PC-3 (cell line): ENCODE measurements at regions not wholly inside any gene's neighbourhood (a gene's known extent, or its start where the extent isn't known, plus 50 kb on each side); places are given as distances from the start of the nearest gene placed in this dataset.

ENCODE experiments used
- ATAC-seq: fragments of 200-7000 bp; cut with Tn5 transposase; 2 replicates; pipeline ENCODE4 v1.9.1; 2020; ENCODE audit warnings: mild to moderate bottlenecking, moderate library complexity
- BruUV-seq: library from RNA; stranded (reverse); fragments of 400-500 nt; replicated peaks from 2 replicates; lab custom pipeline; 2021; lab: Mats Ljungman, UMichigan
- CTCF ChIA-PET: fragments of 300-600 bp; sonication (Branson Sonifier 250); formaldehyde crosslinking; loops from one replicate; lab custom pipeline; 2022; ENCODE audit warnings: antibody characterized with exemption; lab: Charles Lee
- POLR2A ChIA-PET: fragments of 300-600 bp; sonication (Branson Sonifier 250); formaldehyde crosslinking; loops from one replicate; lab custom pipeline; 2022; ENCODE audit warnings: antibody characterized with exemption; ENCODE audit not compliant: unreplicated experiment; lab: Charles Lee
- DNase-seq: peaks from one replicate; pipeline ENCODE4 v3.0.0-alpha.2; 2015
- H2AFZ ChIP-seq: fragments of 300-600 bp; sonication (generic); 2 replicates; pipeline ENCODE4 v1.6.0; 2016; ENCODE audit warnings: antibody characterized with exemption, low read length
- H3F3A ChIP-seq: fragments of 300-600 bp; sonication (generic); one replicate; pipeline ENCODE4 v1.6.0; 2017; ENCODE audit warnings: antibody characterized with exemption, low read length, control low read depth, mild to moderate bottlenecking; ENCODE audit not compliant: unreplicated experiment
- H3K27ac ChIP-seq: fragments of 300-600 bp; sonication (generic); 2 replicates; pipeline ENCODE4 v1.5.1; 2016; ENCODE audit warnings: mild to moderate bottlenecking, low read length
- H3K27me3 ChIP-seq: fragments of 300-600 bp; sonication (generic); 2 replicates; pipeline ENCODE4 v1.6.1; 2016; ENCODE audit warnings: low read length, mixed read lengths
- H3K36me3 ChIP-seq: fragments of 300-600 bp; sonication (generic); 2 replicates; pipeline ENCODE4 v1.6.1; 2016; ENCODE audit warnings: low read depth, mixed run types, low read length, mixed read lengths
- H3K4me1 ChIP-seq: fragments of 300-600 bp; sonication (generic); 2 replicates; pipeline ENCODE4 v1.5.1; 2016; ENCODE audit warnings: low read length; ENCODE audit not compliant: insufficient read depth
- H3K4me2 ChIP-seq: fragments of 300-600 bp; sonication (generic); 2 replicates; pipeline ENCODE4 v1.6.0; 2016; ENCODE audit warnings: low read length
- H3K4me3 ChIP-seq: fragments of 300-600 bp; sonication (generic); 2 replicates; pipeline ENCODE4 v1.5.1; 2016; ENCODE audit warnings: mild to moderate bottlenecking, low read length, mixed read lengths
- H3K79me2 ChIP-seq: fragments of 300-600 bp; sonication (generic); 2 replicates; pipeline ENCODE4 v1.6.1; 2017; ENCODE audit warnings: low read length, mixed read lengths
- H3K9ac ChIP-seq: fragments of 300-600 bp; sonication (generic); 2 replicates; pipeline ENCODE4 v1.6.0; 2016; ENCODE audit warnings: mild to moderate bottlenecking, low read length
- H3K9me2 ChIP-seq: fragments of 300-600 bp; sonication (generic); replicated peaks from 2 replicates; pipeline ENCODE4 v1.6.1; 2016; ENCODE audit warnings: mixed run types, low read length, mixed read lengths
- H3K9me3 ChIP-seq: fragments of 300-600 bp; sonication (generic); 2 replicates; pipeline ENCODE4 v1.6.1; 2016; ENCODE audit warnings: low read length, mixed read lengths
- H4K20me1 ChIP-seq: fragments of 300-600 bp; sonication (generic); 2 replicates; pipeline ENCODE4 v1.6.1; 2016; ENCODE audit warnings: low read length, mixed read lengths
- CTCF ChIP-seq: fragments of 300-600 bp; sonication (generic); conservative IDR thresholded peaks from 2 replicates; pipeline ENCODE4 v1.5.1; 2017; ENCODE audit warnings: antibody characterized with exemption, low read depth, mild to moderate bottlenecking, low read length
- EZH2 ChIP-seq: fragments of 300-600 bp; sonication (generic); IDR thresholded peaks from one replicate; pipeline ENCODE4 v1.6.1; 2017; ENCODE audit warnings: antibody characterized with exemption, mild to moderate bottlenecking, low read length; ENCODE audit not compliant: unreplicated experiment
- EZH2phosphoT487 ChIP-seq: fragments of 300-600 bp; sonication (generic); IDR thresholded peaks from 2 replicates; pipeline ENCODE4 v1.6.1; 2018; ENCODE audit warnings: mild to moderate bottlenecking, antibody characterized with exemption, low read length, borderline replicate concordance
- intact Hi-C: fragments of 100-400 bp; cut with micrococcal nuclease; formaldehyde crosslinking; loops from 2 replicates; pipeline ENCODE4 v1.9.0; 2023

DNA sequence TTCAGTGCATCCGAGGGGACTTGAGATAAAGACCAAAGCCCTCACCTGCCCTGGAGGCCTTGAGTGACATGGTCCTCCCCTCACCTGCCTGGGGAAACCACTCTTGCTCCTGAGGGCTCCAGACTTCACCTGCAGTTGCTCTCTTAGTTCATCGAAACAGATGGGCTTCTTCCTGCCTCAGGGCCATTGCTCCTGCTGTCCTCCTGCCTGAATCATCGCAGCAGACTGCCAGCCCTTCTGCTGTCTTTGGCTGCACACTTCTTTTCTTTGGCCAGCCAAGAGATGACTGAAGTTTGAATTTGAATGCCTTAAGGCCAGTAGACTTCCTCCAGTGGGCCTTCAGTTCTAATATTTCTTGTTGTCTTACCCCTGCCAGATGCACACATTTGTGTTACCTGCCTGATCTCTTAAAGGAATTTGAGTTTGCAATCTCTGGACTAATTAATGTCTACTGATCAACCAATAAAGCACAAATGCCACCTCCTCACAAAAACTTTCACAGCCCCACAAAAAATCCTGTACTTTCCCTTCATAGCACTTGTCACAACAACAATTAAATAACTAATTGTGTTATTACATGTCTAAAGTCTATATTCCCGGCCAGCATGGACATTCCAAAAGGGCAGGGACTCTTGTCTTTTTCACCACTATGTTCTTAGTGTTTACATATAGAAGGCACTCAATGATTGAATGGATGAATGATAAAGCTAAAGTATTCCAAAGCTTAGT lies 56.7 kb upstream of the SGK1 start:
- H3K27ac ChIP-seq: no peak overlapping the region
- POLR2A ChIA-PET: no interaction called here

DNA sequence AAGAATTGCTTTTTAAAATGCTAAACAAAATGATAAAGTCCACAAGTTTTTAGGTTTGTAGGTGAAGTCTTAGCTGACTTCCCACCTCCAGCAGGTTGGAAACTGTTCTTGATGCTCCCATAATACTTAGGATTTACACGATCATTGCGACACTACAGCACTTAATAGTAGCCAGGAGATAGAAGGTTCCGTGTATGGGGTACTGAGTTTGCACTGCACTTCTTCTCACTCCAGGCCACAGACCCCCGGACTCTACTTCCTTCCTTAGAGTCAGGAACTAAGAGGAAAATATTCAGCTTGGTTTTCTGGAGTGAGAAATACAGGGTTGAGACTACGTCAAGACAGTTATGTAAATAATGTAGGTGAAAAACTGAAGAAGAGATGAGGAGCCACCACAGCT lies 56.1 kb upstream of the SGK1 start:
- DNase-seq (no peak), ATAC-seq (no peak)
- no peak overlapping the region for H3K4me2 ChIP-seq
- H3K79me2 ChIP-seq: no peaks in the 10 kb centered on the region
- ChIA-PET CTCF (no interaction called here), POLR2A (no interaction called here)
- H3K27me3 ChIP-seq: no peaks in the 10 kb centered on the region
- H3K4me3 ChIP-seq: no peak overlapping the region
- intact Hi-C loops: no loop called here
- H3F3A ChIP-seq: no peaks in the 10 kb centered on the region
- no TSS peak for BruUV-seq
- TF ChIP-seq EZH2phosphoT487 (no peak), CTCF (no peak)
- H3K9ac ChIP-seq: no peak overlapping the region
- H3K9me2 ChIP-seq: no peaks in the 10 kb centered on the region
- peaks cover 10% of the 10 kb centered on the region for H3K4me1 ChIP-seq
- no peak overlapping the region for H2AFZ ChIP-seq
- H3K9me3 ChIP-seq: no peaks in the 10 kb centered on the region
- no peaks in the 10 kb centered on the region for H3K36me3 ChIP-seq
- no peak overlapping the region for H3K27ac ChIP-seq
- no peaks in the 10 kb centered on the region for H4K20me1 ChIP-seq

More for the DNA sequence above, 56.7 kb upstream of the SGK1 start:
- H3K9ac ChIP-seq: no peak overlapping the region
- H3K79me2 ChIP-seq: no peaks in the 10 kb centered on the region
- intact Hi-C loops: no loop called here
- H3F3A ChIP-seq: no peaks in the 10 kb centered on the region
- no peak for TF ChIP-seq EZH2
- TF ChIP-seq EZH2phosphoT487: no peak
- no peak for TF ChIP-seq CTCF
- no peaks in the 10 kb centered on the region for H3K36me3 ChIP-seq
- H4K20me1 ChIP-seq: no peaks in the 10 kb centered on the region
- no TSS peak for BruUV-seq
- DNase-seq (no peak), ATAC-seq (no peak)
- H3K4me3 ChIP-seq: no peak overlapping the region
- H3K27me3 ChIP-seq: no peaks in the 10 kb centered on the region
- H3K9me3 ChIP-seq: no peaks in the 10 kb centered on the region
- peaks cover 15% of the 10 kb centered on the region for H3K4me1 ChIP-seq
- no peaks in the 10 kb centered on the region for H3K9me2 ChIP-seq
- H3K4me2 ChIP-seq: no peak overlapping the region
- CTCF ChIA-PET: no interaction called here
- no peak overlapping the region for H2AFZ ChIP-seq

- Histone ChIP-seq H3K9me3 (no peaks in the 10 kb centered on the region), H3K9me2 (no peaks in the 10 kb centered on the region), H3K27me3 (no peaks in the 10 kb centered on the region), H3F3A (no peaks in the 10 kb centered on the region), H3K4me2 (peak overlapping the region; percentile 9; the same call in 1 of the 2 replicates), H3K36me3 (no peaks in the 10 kb centered on the region), H3K79me2 (no peaks in the 10 kb centered on the region), H3K27ac (peak overlapping the region; percentile 29), H3K4me1 (peaks cover 7% of the 10 kb centered on the region), H3K4me3 (no peak overlapping the region), H2AFZ (peak overlapping the region; percentile 31; the same call in 1 of the 2 replicates), H4K20me1 (no peaks in the 10 kb centered on the region), H3K9ac (no peak overlapping the region)
- TF ChIP-seq CTCF (no peak), EZH2phosphoT487 (no peak), EZH2 (no peak)
- CTCF ChIA-PET: no interaction called here
- POLR2A ChIA-PET: interaction anchor here (0.6 kb wide), 1 partner anchor 1649 kb away, joined by 3 read pairs; no protein-coding TSS in a partner anchor
- ATAC-seq (peak; percentile 58), DNase-seq (peak; percentile 51)
- BruUV-seq: no TSS peak
- intact Hi-C loops: no loop called here
Measured at GRCh38 chr6:134373282-134373922, 55.5 kb upstream of the SGK1 start.
